GM23248 (cell line): ENCODE measurements at regions not wholly inside any gene's neighbourhood (a gene's known extent, or its start where the extent isn't known, plus 50 kb on each side); places are given as distances from the start of the nearest gene placed in this dataset.

Experiments used
- EZH2 ChIP-seq: fragments of 200-600 bp; sonication (generic); IDR thresholded peaks from 2 replicates; pipeline ENCODE4 v1.6.1; 2018; ENCODE audit warnings: antibody characterized with exemption, mild to moderate bottlenecking; ENCODE audit not compliant: insufficient read depth, poor library complexity, severe bottlenecking
- EZH2phosphoT487 ChIP-seq: fragments of 200-600 bp; sonication (generic); IDR thresholded peaks from 2 replicates; pipeline ENCODE4 v1.6.1; 2018; ENCODE audit warnings: antibody characterized with exemption, moderate library complexity, mild to moderate bottlenecking, low read depth; ENCODE audit not compliant: insufficient read depth

DNA sequence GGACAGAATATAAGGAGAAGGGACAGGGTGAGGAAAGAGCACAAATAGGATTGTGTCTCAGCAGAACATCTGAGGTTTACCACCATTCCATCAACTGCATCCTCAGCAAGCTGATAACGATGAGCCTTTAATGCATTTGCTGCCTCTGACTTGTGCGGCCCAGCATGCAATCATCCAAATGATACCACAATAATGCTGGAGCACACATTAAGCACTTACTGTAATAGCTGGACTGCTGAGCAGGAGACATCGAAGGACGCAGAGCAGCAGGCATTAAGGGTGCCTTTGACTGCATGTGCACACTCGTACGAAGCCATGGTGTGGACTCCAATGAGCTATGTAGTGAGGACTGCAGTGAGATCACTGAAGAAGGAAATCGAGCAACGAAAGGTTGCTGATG is 469.4 kb downstream of the FOXO1 start:
- TF ChIP-seq EZH2phosphoT487 = no peak
- TF ChIP-seq EZH2 = no peak
